ENCODE measurements at regions not wholly inside any gene's neighbourhood (a gene's known extent, or its start where the extent isn't known, plus 50 kb on each side); places are given as distances from the start of the nearest gene placed in this dataset.

GRCh38 chr5:31029925-31030324, 163.6 kb upstream of the CDH6 start:
- no peak for TF ChIP-seq CTCF (IDR thresholded peaks at IDR 0.05; ENCODE audit: extremely low read depth, missing control alignments)
- DNase-seq (ENCODE audit: low spot score) = no peak

GRCh38 chr5:31027721-31028120, 165.8 kb upstream of the CDH6 start:
- no peak for DNase-seq (ENCODE audit: low spot score)

GRCh38 chr5:31023105-31023504, 170.4 kb upstream of the CDH6 start:
- TF ChIP-seq CTCF (IDR thresholded peaks at IDR 0.05; ENCODE audit: extremely low read depth, missing control alignments) = no peak
- no peak for DNase-seq (ENCODE audit: low spot score)

More at GRCh38 chr5:31027721-31028120, 165.8 kb upstream of the CDH6 start:
- TF ChIP-seq CTCF (IDR thresholded peaks at IDR 0.05; ENCODE audit: extremely low read depth, missing control alignments) = no peak

GRCh38 chr5:31021181-31021624, 172.3 kb upstream of the CDH6 start:
- DNase-seq (ENCODE audit: low spot score) = no peak
- no peak for TF ChIP-seq CTCF (IDR thresholded peaks at IDR 0.05; ENCODE audit: extremely low read depth, missing control alignments)

- no peak for TF ChIP-seq CTCF (IDR thresholded peaks at IDR 0.05; ENCODE audit: extremely low read depth, missing control alignments)
- no peak for DNase-seq (ENCODE audit: low spot score)
Observed at GRCh38 chr5:31008231-31008630, 185.3 kb upstream of the CDH6 start.

GRCh38 chr5:31007672-31008071, 185.8 kb upstream of the CDH6 start:
- TF ChIP-seq CTCF (IDR thresholded peaks at IDR 0.05; ENCODE audit: extremely low read depth, missing control alignments) = no peak
- no peak for DNase-seq (ENCODE audit: low spot score)

- no peak for TF ChIP-seq CTCF (IDR thresholded peaks at IDR 0.05; ENCODE audit: extremely low read depth, missing control alignments)
- no peak for DNase-seq (ENCODE audit: low spot score)
Observed at GRCh38 chr5:31000287-31000686, 193.2 kb upstream of the CDH6 start.
